ENCODE measurements at regions not wholly inside any gene's neighbourhood (a gene's known extent, or its start where the extent isn't known, plus 50 kb on each side); places are given as distances from the start of the nearest gene placed in this dataset.

DNA sequence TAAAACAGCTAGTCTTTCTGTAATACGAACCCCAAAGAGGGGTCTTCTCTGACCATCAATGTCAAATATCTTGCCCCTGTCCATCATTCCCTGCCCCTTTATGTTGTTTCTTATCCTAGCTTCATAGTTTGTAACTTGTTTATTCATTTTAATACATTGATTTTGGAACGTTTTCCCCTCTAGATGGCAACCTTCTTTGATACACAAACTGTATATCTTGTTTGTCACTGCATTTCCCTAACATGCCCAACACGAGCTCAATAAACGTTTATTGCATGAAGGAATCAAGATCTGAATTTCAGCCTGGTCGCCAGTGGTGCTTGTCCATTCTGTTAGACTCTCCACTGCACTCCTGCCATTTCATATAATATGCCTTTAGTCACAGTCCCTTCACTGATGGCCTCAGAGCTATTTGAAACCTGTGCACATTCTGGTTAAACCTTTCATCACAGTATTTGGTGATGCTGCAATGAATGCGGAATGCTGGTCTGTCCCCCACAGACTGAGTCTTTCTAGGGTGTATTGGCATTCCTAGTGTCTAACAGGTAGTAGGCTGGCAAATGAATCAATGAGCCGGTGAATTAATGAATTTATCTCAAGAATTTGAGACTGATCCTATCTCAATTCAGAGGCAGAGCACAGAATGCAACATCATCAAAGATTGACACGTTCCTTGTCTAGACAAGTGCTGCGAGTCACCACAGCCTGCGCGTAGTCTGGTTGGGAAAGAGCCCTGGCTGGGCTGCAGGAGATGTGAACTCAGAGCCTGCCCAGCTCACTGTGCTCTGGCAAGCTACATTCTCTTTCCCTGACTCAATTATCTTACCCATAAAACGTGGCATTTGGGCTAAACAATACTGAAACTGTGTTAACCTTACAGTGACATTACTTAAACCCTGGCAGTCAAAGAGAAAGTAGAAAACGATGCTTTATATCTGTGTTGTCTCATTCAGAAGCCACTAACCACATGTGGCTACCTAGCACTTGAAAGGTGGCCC lies 55.2 kb upstream of the FRMD4A start:
- Histone ChIP-seq H3K27ac (no peak overlapping the region), H3K27me3 (peaks cover 0 to 12% of the 10 kb centered on the region in 2 donors), H3K4me1 (no peaks in the 10 kb centered on the region), H3K4me3 (no peak overlapping the region), H3K36me3 (no peaks in the 10 kb centered on the region), H3K9me3 (no peaks in the 10 kb centered on the region)
- TF ChIP-seq POLR2A (IDR thresholded peaks at IDR 0.05): no peak
- TF ChIP-seq, protein P1, sequence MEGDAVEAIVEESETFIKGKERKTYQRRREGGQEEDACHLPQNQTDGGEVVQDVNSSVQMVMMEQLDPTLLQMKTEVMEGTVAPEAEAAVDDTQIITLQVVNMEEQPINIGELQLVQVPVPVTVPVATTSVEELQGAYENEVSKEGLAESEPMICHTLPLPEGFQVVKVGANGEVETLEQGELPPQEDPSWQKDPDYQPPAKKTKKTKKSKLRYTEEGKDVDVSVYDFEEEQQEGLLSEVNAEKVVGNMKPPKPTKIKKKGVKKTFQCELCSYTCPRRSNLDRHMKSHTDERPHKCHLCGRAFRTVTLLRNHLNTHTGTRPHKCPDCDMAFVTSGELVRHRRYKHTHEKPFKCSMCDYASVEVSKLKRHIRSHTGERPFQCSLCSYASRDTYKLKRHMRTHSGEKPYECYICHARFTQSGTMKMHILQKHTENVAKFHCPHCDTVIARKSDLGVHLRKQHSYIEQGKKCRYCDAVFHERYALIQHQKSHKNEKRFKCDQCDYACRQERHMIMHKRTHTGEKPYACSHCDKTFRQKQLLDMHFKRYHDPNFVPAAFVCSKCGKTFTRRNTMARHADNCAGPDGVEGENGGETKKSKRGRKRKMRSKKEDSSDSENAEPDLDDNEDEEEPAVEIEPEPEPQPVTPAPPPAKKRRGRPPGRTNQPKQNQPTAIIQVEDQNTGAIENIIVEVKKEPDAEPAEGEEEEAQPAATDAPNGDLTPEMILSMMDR (IDR thresholded peaks at IDR 0.05): no peak
- DNase-seq (ENCODE audit: low spot score in 2 of 2): no peak
- intact Hi-C loops (cut with DNase I; ENCODE audit: low total_unique reads): loop anchor here (2.0 kb wide), 1 partner anchor 73 kb away; no protein-coding TSS in a partner anchor

DNA sequence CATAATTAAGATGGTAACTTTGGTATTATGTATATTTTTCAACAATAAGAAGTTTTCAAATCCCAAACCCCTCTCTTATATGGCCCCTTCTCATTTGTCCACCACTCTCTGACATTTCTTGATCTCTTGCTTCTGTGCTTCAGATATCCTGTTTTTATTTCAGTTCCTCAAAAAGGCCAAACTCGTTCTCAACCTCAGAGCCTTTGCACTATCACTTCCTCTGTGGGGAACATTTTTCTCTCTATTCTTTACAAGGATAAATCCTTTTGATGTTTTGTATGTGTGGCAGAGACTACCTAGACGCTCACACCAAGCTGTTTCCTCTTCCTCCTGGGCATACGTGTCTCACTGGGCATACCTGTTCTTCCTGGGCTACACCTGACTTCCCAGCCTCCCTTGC lies 54.2 kb upstream of the FRMD4A start:
- H3K9me3 ChIP-seq: no peaks in the 10 kb centered on the region
- no peak overlapping the region for H3K27ac ChIP-seq
- peaks cover 0 to 12% of the 10 kb centered on the region in 2 donors for H3K27me3 ChIP-seq
- no peaks in the 10 kb centered on the region for H3K36me3 ChIP-seq
- no peak for DNase-seq (ENCODE audit: low spot score in 2 of 2)
- intact Hi-C loops (cut with DNase I; ENCODE audit: low total_unique reads): loop anchor here (2.0 kb wide), 1 partner anchor 72 kb away; no protein-coding TSS in a partner anchor
- no peak overlapping the region for H3K4me3 ChIP-seq
- H3K4me1 ChIP-seq: no peaks in the 10 kb centered on the region
- TF ChIP-seq POLR2A (IDR thresholded peaks at IDR 0.05) (no peak), POLR2AphosphoS5 (IDR thresholded peaks at IDR 0.05) (no peak)
- TF ChIP-seq, protein P1 (IDR thresholded peaks at IDR 0.05): no peak

DNA sequence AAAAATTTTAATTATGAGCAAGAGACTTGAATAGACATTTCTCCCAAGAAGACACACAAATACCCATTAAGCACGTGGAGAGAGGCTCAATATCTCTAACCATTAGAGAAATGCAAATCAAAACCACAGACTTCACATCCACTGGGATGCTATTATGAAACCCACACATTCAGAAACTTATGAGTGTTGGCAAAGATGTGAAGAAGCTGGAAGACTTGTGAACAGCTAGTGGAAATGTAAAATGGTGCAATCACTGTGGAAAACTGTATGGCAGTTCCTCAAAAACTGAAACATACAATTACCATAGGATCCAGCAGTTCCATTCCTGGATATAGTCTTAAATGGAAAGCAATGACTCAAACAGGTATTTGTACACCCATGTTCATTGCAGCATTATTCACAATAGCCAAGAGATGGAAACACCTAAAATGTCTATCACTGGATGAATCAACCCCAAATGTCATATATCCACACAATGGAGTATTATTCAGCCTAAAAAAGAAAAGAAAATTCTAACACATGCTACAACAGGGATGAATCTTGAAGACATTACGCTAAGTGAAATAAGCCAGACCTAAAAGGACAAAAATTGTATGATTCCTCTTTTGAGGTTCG lies 53.5 kb upstream of the FRMD4A start:
- Histone ChIP-seq H3K4me1 (no peaks in the 10 kb centered on the region), H3K9me3 (no peaks in the 10 kb centered on the region), H3K27me3 (peaks cover 0 to 12% of the 10 kb centered on the region in 2 donors), H3K36me3 (no peaks in the 10 kb centered on the region), H3K27ac (no peak overlapping the region), H3K4me3 (no peak overlapping the region)
- TF ChIP-seq POLR2AphosphoS5 (IDR thresholded peaks at IDR 0.05): no peak
- no peak for TF ChIP-seq POLR2A (IDR thresholded peaks at IDR 0.05)
- TF ChIP-seq, protein P1 (IDR thresholded peaks at IDR 0.05): no peak
- intact Hi-C loops (cut with DNase I; ENCODE audit: low total_unique reads): loop anchor here (2.0 kb wide), 1 partner anchor 71 kb away; no protein-coding TSS in a partner anchor
- DNase-seq (ENCODE audit: low spot score in 2 of 2): no peak

DNA sequence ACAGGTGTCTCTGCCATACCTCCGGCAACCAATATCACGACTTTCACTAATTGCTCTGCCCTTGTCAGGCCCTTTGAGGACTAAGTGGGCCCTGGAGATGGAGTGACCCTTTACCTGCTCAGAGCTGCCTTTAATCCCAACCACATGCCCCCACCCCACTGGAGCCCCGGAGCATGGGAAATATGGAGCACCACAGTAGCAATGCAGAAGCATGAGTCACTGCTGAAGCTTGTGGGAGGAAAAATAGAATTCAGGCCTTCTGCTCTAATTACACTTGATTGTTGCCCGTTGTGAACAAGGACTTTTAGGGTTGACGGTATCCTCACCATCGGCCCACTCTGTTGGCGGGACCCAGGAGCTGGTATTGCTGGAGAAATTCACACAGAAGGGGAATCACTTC lies 52.5 kb upstream of the FRMD4A start:
- Histone ChIP-seq H3K27me3 (peaks cover 0 to 12% of the 10 kb centered on the region in 2 donors), H3K9me3 (no peaks in the 10 kb centered on the region), H3K36me3 (no peaks in the 10 kb centered on the region), H3K27ac (no peak overlapping the region), H3K4me3 (no peak overlapping the region), H3K4me1 (no peaks in the 10 kb centered on the region)
- intact Hi-C loops (cut with DNase I; ENCODE audit: low total_unique reads): no loop called here
- TF ChIP-seq POLR2A (IDR thresholded peaks at IDR 0.05): no peak
- TF ChIP-seq POLR2AphosphoS5 (IDR thresholded peaks at IDR 0.05): no peak
- TF ChIP-seq, protein P1 (IDR thresholded peaks at IDR 0.05): no peak
- no peak for DNase-seq (ENCODE audit: low spot score in 2 of 2)

DNA sequence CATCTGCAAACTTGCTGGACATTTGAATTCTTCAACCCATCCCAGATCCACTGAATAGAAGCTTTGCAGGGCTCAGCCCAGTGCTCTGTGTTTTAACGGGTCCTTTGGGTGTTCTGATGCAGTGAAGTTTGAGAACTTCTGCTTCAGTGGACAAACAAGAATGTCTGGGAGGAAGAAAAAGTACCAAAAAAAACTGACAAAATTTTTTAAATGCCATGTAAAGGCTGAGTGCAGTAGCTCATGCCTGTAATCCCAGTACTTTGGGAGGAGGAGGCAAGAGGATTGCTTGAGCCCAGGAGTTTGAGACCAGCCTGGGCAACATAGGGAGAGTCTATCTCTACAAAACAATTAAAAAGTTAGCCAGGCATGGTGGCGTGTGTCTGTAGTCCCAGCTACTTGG lies 51.8 kb upstream of the FRMD4A start:
- intact Hi-C loops (cut with DNase I; ENCODE audit: low total_unique reads): no loop called here
- Histone ChIP-seq H3K27ac (no peak overlapping the region), H3K4me3 (no peak overlapping the region), H3K4me1 (no peaks in the 10 kb centered on the region), H3K27me3 (peaks cover 0 to 12% of the 10 kb centered on the region in 2 donors), H3K9me3 (no peaks in the 10 kb centered on the region), H3K36me3 (no peaks in the 10 kb centered on the region)
- DNase-seq (ENCODE audit: low spot score in 2 of 2): no peak
- TF ChIP-seq, protein P1 (IDR thresholded peaks at IDR 0.05): no peak
- TF ChIP-seq POLR2AphosphoS5 (IDR thresholded peaks at IDR 0.05): no peak
- no peak for TF ChIP-seq POLR2A (IDR thresholded peaks at IDR 0.05)

Data from breast epithelium (tissue), 4 donors.